SK-N-MC (cell line): ENCODE measurements at regions not wholly inside any gene's neighbourhood (a gene's known extent, or its start where the extent isn't known, plus 50 kb on each side); places are given as distances from the start of the nearest gene placed in this dataset.

Experiments
- EZH2 ChIP-seq: fragments of 200-600 bp; sonication (generic); IDR thresholded peaks from one replicate; pipeline ENCODE4 v1.6.1; 2017; ENCODE audit warnings: antibody characterized with exemption
- POLR2AphosphoS5 ChIP-seq: IDR thresholded peaks from 2 replicates; pipeline ENCODE4 v1.6.1; 2012; ENCODE audit warnings: mild to moderate bottlenecking, low read depth, low read length, borderline replicate concordance

- no peak for TF ChIP-seq EZH2
- no peak for TF ChIP-seq POLR2AphosphoS5
These were observed 60.6 kb upstream of the NKX1-1 start for GRCh38 chr4:1466863-1467165.
